Psoas muscle (tissue), 7 donors: ENCODE measurements at regions not wholly inside any gene's neighbourhood (a gene's known extent, or its start where the extent isn't known, plus 50 kb on each side); places are given as distances from the start of the nearest gene placed in this dataset.
A peak's percentile ranks its signal among the peaks of the same experiment; 100 is the strongest.

ENCODE experiments used
- ATAC-seq, 4 donors: fragments of 200-7000 bp; cut with Tn5 transposase; one replicate each; pipeline ENCODE4 v1.9.1; 2020; ENCODE audit warnings: moderate library complexity in 3 of 4, mild to moderate bottlenecking in 2 of 4
- DNase-seq, 2 donors: peaks; one replicate each; pipeline ENCODE4 v3.0.0-alpha.2; 2020
- H3K27ac ChIP-seq: fragments of 200-600 bp; one replicate; pipeline ENCODE4 v1.8.0; 2022
- H3K27me3 ChIP-seq, 3 donors: fragments of 200-600 bp in 1 of 3; one replicate each; pipeline versions ENCODE4 v1.6.1 to v1.8.0; 2013 to 2022; ENCODE audit warnings: low read length in 2 of 3, mild to moderate bottlenecking in 2 of 3, moderate library complexity in 1 of 3; ENCODE audit not compliant: insufficient read depth in 3 of 3
- H3K36me3 ChIP-seq, 2 donors: fragments of 200-600 bp in 1 of 2; one replicate each; pipeline versions ENCODE4 v1.6.1 to v1.8.0; 2013 to 2022; ENCODE audit warnings: low read depth in 1 of 2, mild to moderate bottlenecking in 1 of 2, moderate library complexity in 1 of 2; ENCODE audit not compliant: insufficient read depth in 1 of 2
- H3K4me1 ChIP-seq: fragments of 200-600 bp; one replicate; pipeline ENCODE4 v1.8.0; 2022
- H3K4me3 ChIP-seq: fragments of 200-600 bp; one replicate; pipeline ENCODE4 v1.8.0; 2022; ENCODE audit warnings: mild to moderate bottlenecking
- H3K9me3 ChIP-seq: fragments of 200-600 bp; one replicate; pipeline ENCODE4 v1.8.0; 2022
- CTCF ChIP-seq: fragments of 200-600 bp; IDR thresholded peaks from one replicate; pipeline ENCODE4 v1.8.0; 2022; ENCODE audit warnings: antibody characterized with exemption
- WGBS, 3 donors: extraction: QIAGEN DNeasy Blood & Tissue Kit; methylation state at CpG; one replicate each; pipeline versions ENCODE4 v1.1.6 to v1.1.7; 2013; 5-methylcytosine and 5-hydroxymethylcytosine counted together
- intact Hi-C, 2 donors: fragments of 100-400 bp; cut with DNase I; formaldehyde crosslinking; loops; one replicate each; pipeline versions ENCODE4 v1.11.0 to v1.14.2; 2022
- donor health status: healthy with polysubstance abuse.
- donor health status: DM: no; HTN: no; CAD: no; lungs with moderate emphysema.
- donor health status: Bipolar disorder and iron deficiency.
- donor health status: healthy.
- donor health status: DM: yes; HTN: yes; CAD: no.
- donor health status: DM: no; HTN: no; CAD: no.
- donor health status: DM: yes; HTN: yes; CAD: no.

DNA sequence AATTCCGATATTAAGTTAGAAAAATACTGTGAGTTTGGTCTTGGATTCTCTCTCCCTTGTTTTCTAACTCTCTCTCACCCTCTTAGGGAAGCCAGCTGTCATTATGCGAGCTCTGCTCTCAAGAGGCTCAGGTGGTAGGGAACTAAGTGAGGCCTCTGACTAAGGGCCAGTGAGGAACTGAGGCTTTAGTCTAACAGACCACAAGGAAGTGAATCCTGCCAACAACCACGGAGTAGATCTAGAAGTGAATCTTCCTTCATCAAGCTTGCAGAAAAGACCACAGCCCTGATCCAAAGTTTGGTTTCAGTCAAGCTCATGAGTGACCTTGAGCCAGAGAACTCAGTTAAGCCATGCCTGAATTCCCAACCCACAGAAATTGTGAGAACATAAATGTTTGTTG is 180.1 kb upstream of the PRMT6 start:
- no peak overlapping the region for H3K27ac ChIP-seq
- no peak for ATAC-seq
- H3K4me1 ChIP-seq = no peaks in the 10 kb centered on the region
- DNase-seq = no peak
- intact Hi-C loops = loop anchor here in 1 of 2 donors (10.0 kb wide), 1 partner anchor 1862 kb away; no protein-coding TSS in a partner anchor
- no peak for TF ChIP-seq CTCF
- no peak overlapping the region for H3K4me3 ChIP-seq
- H3K36me3 ChIP-seq = no peaks in the 10 kb centered on the region
- no peaks in the 10 kb centered on the region for H3K27me3 ChIP-seq
- H3K9me3 ChIP-seq = no peaks in the 10 kb centered on the region
- 55 to 64% (median 64%) methylated on average over 3 of the region's 3 CpGs for WGBS, 3 donors

DNA sequence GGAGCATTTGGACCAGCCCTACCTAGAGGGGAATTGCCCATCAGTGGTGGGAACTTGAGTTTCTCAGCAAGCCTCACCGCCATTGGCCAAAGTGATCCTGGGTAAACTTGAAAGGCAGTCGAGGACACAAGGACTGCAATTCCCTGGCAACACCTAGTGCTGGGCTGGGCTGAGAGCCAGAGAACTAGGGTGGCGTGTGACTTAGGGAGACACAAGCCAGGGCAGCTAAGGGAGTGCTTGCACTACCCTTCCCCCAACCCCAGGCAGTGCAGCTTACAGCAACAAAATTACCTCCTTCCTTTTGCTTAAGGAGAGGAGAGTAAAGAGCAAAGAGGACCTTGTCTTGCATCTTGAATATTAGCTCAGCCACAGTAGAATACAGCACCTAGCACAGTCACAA is 176.9 kb upstream of the PRMT6 start:
- WGBS, 3 donors = 26 to 40% (median 34%) methylated on average over 3 of the region's 3 CpGs
- peak; percentile 19 to 58 for DNase-seq
- Histone ChIP-seq H3K4me3 (no peak overlapping the region), H3K27ac (no peak overlapping the region), H3K9me3 (no peaks in the 10 kb centered on the region), H3K4me1 (no peaks in the 10 kb centered on the region), H3K36me3 (no peaks in the 10 kb centered on the region), H3K27me3 (no peaks in the 10 kb centered on the region)
- ATAC-seq = peak in 2 of 4 donors; percentile 67 to 76
- intact Hi-C loops = loop anchor here in 1 of 2 donors (10.0 kb wide), 1 partner anchor 1865 kb away; no protein-coding TSS in a partner anchor
- TF ChIP-seq CTCF = no peak

DNA sequence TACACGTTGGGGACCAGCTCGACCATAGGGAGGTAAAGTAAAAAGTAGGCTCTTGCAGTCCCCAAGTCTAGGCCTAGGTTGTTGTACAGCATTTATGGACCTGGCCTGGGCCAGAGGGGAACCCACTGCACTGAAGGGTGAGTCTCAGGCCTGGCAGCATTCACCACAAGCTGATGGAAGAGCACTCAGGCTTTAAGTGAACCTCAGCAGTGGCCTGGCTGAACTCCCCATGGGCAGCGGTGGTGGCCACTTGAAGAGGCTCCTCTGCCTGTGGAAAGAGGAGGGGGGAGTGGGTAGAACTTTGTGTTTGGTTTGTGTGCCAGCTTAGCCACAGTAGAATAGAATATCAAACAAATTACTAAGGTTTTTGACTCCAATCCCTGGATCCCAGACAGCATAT is 176.2 kb upstream of the PRMT6 start:
- 60 to 81% (median 77%) methylated on average over 3 of the region's 3 CpGs for WGBS, 3 donors
- ATAC-seq (no peak), DNase-seq (no peak)
- intact Hi-C loops = no loop called here
- Histone ChIP-seq H3K4me1 (no peaks in the 10 kb centered on the region), H3K27ac (no peak overlapping the region), H3K27me3 (no peaks in the 10 kb centered on the region), H3K36me3 (no peaks in the 10 kb centered on the region), H3K9me3 (no peaks in the 10 kb centered on the region), H3K4me3 (no peak overlapping the region)
- TF ChIP-seq CTCF = no peak

DNA sequence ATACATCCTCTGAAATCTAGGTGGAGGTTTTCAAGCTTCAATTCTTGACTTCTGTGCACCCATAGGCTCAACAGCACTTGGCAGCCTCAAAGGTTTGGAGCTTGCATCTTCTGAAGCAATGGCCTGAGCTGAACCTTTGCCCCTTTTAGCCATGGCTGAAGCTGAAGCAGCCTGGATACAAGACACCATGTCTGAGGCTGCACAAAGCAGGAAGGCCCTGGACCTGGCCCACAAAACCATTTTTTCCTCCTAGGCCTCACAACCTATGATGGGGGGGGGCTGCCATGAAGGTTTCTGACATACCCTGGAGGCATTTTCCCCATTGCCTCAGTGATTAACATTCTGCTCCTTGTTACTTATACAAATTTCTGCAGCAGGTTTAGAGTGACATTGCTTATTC is 173.3 kb upstream of the PRMT6 start:
- ATAC-seq = no peak
- H3K4me3 ChIP-seq = no peak overlapping the region
- no peak for TF ChIP-seq CTCF
- DNase-seq = no peak
- H3K4me1 ChIP-seq = no peaks in the 10 kb centered on the region
- no peak overlapping the region for H3K27ac ChIP-seq
- intact Hi-C loops = no loop called here
- no peaks in the 10 kb centered on the region for H3K36me3 ChIP-seq
- H3K9me3 ChIP-seq = no peaks in the 10 kb centered on the region
- no peaks in the 10 kb centered on the region for H3K27me3 ChIP-seq

DNA sequence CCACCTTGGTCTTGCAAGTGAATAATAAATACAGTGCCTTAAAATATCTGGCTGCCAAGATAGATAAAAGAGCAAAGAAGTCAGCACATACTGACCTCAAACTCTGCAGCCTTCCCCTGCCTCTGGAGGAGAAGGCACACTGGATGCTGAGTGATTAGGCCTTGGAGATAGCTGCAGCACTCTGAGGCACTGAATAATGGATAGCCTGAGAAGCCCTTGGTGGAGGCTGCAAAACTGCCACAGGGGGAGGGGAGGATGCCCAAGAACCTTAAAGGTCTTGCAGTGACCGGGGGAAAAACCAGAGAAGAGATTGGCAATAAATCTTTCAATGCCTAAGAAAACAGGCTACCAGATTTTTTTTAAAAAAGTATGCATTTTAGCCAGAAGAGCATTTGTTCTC is 167.4 kb upstream of the PRMT6 start:
- 10 to 35% (median 22%) methylated on average over 1 of the region's 1 CpG for WGBS, 3 donors
- no peaks in the 10 kb centered on the region for H3K36me3 ChIP-seq
- no peak for DNase-seq
- intact Hi-C loops = no loop called here
- H3K27ac ChIP-seq = no peak overlapping the region
- no peaks in the 10 kb centered on the region for H3K9me3 ChIP-seq
- no peak for ATAC-seq
- H3K4me3 ChIP-seq = no peak overlapping the region
- no peak for TF ChIP-seq CTCF
- no peaks in the 10 kb centered on the region for H3K27me3 ChIP-seq
- no peaks in the 10 kb centered on the region for H3K4me1 ChIP-seq
